ENCODE measurements at regions not wholly inside any gene's neighbourhood (a gene's known extent, or its start where the extent isn't known, plus 50 kb on each side); places are given as distances from the start of the nearest gene placed in this dataset.

- no peak for TF ChIP-seq POLR2A (IDR thresholded peaks at IDR 0.05)
- TF ChIP-seq CTCF (IDR thresholded peaks at IDR 0.05), result no peak
Observed at GRCh38 chrX:96204928-96205327, 479.7 kb upstream of the DIAPH2 start.
